ENCODE measurements at regions not wholly inside any gene's neighbourhood (a gene's known extent, or its start where the extent isn't known, plus 50 kb on each side); places are given as distances from the start of the nearest gene placed in this dataset.

GRCh38 chr2:15042801-15043217, 410.3 kb downstream of the LRATD1 start:
- DNase-seq (ENCODE audit: low read depth, low spot score), result no peak

- no peak for DNase-seq (ENCODE audit: low read depth, low spot score)
These were observed 411.0 kb downstream of the LRATD1 start for GRCh38 chr2:15043336-15044058.

GRCh38 chr2:15045054-15045453, 412.5 kb downstream of the LRATD1 start:
- no peak for DNase-seq (ENCODE audit: low read depth, low spot score)

GRCh38 chr2:15047184-15047583, 414.7 kb downstream of the LRATD1 start:
- no peak for DNase-seq (ENCODE audit: low read depth, low spot score)

- no peak for DNase-seq (ENCODE audit: low read depth, low spot score)
These were observed 415.5 kb downstream of the LRATD1 start for GRCh38 chr2:15048000-15048399.

GRCh38 chr2:15049096-15049993, 416.8 kb downstream of the LRATD1 start:
- DNase-seq (ENCODE audit: low read depth, low spot score), result no peak

- DNase-seq (ENCODE audit: low read depth, low spot score), result no peak
These were observed 418.0 kb downstream of the LRATD1 start for GRCh38 chr2:15050483-15050882.

- DNase-seq (ENCODE audit: low read depth, low spot score), result no peak
These were observed 421.0 kb downstream of the LRATD1 start for GRCh38 chr2:15053542-15053941.

GRCh38 chr2:15058015-15058720, 425.7 kb downstream of the LRATD1 start:
- DNase-seq (ENCODE audit: low read depth, low spot score), result no peak

GRCh38 chr2:15058721-15059157, 426.2 kb downstream of the LRATD1 start:
- DNase-seq (ENCODE audit: low read depth, low spot score), result no peak

- no peak for DNase-seq (ENCODE audit: low read depth, low spot score)
These were observed 427.5 kb downstream of the LRATD1 start for GRCh38 chr2:15059870-15060512.

GRCh38 chr2:15061268-15061667, 428.8 kb downstream of the LRATD1 start:
- no peak for DNase-seq (ENCODE audit: low read depth, low spot score)

GRCh38 chr2:15066138-15066537, 433.6 kb downstream of the LRATD1 start:
- no peak for DNase-seq (ENCODE audit: low read depth, low spot score)

GRCh38 chr2:15069149-15069548, 436.6 kb downstream of the LRATD1 start:
- no peak for DNase-seq (ENCODE audit: low read depth, low spot score)

- no peak for DNase-seq (ENCODE audit: low read depth, low spot score)
These were observed 440.3 kb downstream of the LRATD1 start for GRCh38 chr2:15072836-15073235.

GRCh38 chr2:15073664-15074063, 441.1 kb downstream of the LRATD1 start:
- no peak for DNase-seq (ENCODE audit: low read depth, low spot score)

- DNase-seq (ENCODE audit: low read depth, low spot score), result no peak
These were observed 441.8 kb downstream of the LRATD1 start for GRCh38 chr2:15074319-15074718.

- no peak for DNase-seq (ENCODE audit: low read depth, low spot score)
These were observed 442.5 kb downstream of the LRATD1 start for GRCh38 chr2:15074751-15075700.

GRCh38 chr2:15076668-15077067, 444.2 kb downstream of the LRATD1 start:
- DNase-seq (ENCODE audit: low read depth, low spot score), result no peak

- no peak for DNase-seq (ENCODE audit: low read depth, low spot score)
These were observed 448.8 kb downstream of the LRATD1 start for GRCh38 chr2:15081356-15081755.
